Endodermal cell (in vitro differentiated cells): ENCODE measurements at regions not wholly inside any gene's neighbourhood (a gene's known extent, or its start where the extent isn't known, plus 50 kb on each side); places are given as distances from the start of the nearest gene placed in this dataset.

Experiments used
- DNase-seq: peaks from one replicate; pipeline ENCODE4 v3.0.0-alpha.2; 2017
- H3K27ac ChIP-seq: 2 replicates; pipeline ENCODE4 v1.5.1; 2013; ENCODE audit warnings: mild to moderate bottlenecking, low read depth, low read length, moderate library complexity
- H3K27me3 ChIP-seq: 2 replicates; pipeline ENCODE4 v1.6.1; 2013; ENCODE audit warnings: mild to moderate bottlenecking, low read length, moderate library complexity; ENCODE audit not compliant: insufficient read depth, control insufficient read depth, poor library complexity, severe bottlenecking
- H3K36me3 ChIP-seq: 2 replicates; pipeline ENCODE4 v1.7.0; 2013; ENCODE audit warnings: mild to moderate bottlenecking, low read length, moderate library complexity; ENCODE audit not compliant: control insufficient read depth, insufficient read depth
- H3K4me1 ChIP-seq: one replicate; pipeline ENCODE4 v1.7.0; 2013; ENCODE audit warnings: low read length; ENCODE audit not compliant: control insufficient read depth, insufficient read depth
- H3K4me3 ChIP-seq: 2 replicates; pipeline ENCODE4 v1.5.1; 2013; ENCODE audit warnings: mild to moderate bottlenecking, low read length, moderate library complexity
- H3K9ac ChIP-seq: 2 replicates; pipeline ENCODE4 v1.6.1; 2013; ENCODE audit warnings: mild to moderate bottlenecking, low read length, moderate library complexity; ENCODE audit not compliant: poor library complexity, severe bottlenecking; ENCODE audit errors: extremely low read depth
- H3K9me3 ChIP-seq: 2 replicates; pipeline ENCODE4 v1.6.1; 2013; ENCODE audit warnings: mild to moderate bottlenecking, low read length, moderate library complexity; ENCODE audit not compliant: control insufficient read depth
- H3K27ac Mint-ChIP-seq: 2 replicates; pipeline ENCODE4 v1.8.0; 2020; ENCODE audit warnings: mixed read lengths
- H3K27me3 Mint-ChIP-seq: 2 replicates; pipeline ENCODE4 v1.8.0; 2021; ENCODE audit warnings: mild to moderate bottlenecking, mixed read lengths; ENCODE audit not compliant: insufficient read depth
- H3K36me3 Mint-ChIP-seq: 2 replicates; pipeline ENCODE4 v1.8.0; 2020; ENCODE audit warnings: low read depth, mixed read lengths
- H3K4me1 Mint-ChIP-seq: 2 replicates; pipeline ENCODE4 v1.8.0; 2020; ENCODE audit warnings: mixed read lengths
- H3K4me3 Mint-ChIP-seq: 2 replicates; pipeline ENCODE4 v1.8.0; 2020; ENCODE audit warnings: mild to moderate bottlenecking, moderate library complexity, mixed read lengths
- H3K9me3 Mint-ChIP-seq: 2 replicates; pipeline ENCODE4 v1.8.0; 2020; ENCODE audit warnings: mild to moderate bottlenecking, mixed read lengths
- WGBS, 2 experiments: methylation state at CpG; one replicate each; pipeline versions ENCODE4 v1.1.5 to v1.1.7; 2013; ENCODE audit warnings: missing lambda C conversion rate in 2 of 2, mixed read lengths in 1 of 2; ENCODE audit not compliant: insufficient coverage in 1 of 2, insufficient read length in 1 of 2; 5-methylcytosine and 5-hydroxymethylcytosine counted together
- TF ChIP-seq, protein P1 (sequence below): fragments of 200-600 bp; sonication (generic); conservative IDR thresholded peaks from 2 replicates; pipeline ENCODE4 v1.5.0; 2021; ENCODE audit warnings: antibody characterized with exemption, mild to moderate bottlenecking

- H3K36me3 Mint-ChIP-seq, result peaks cover 5% of the 10 kb centered on the region
- 83 to 100% methylated on average over 3 of the region's 3 CpGs for WGBS, 2 experiments
- Histone ChIP-seq H3K9ac (no peak overlapping the region), H3K9me3 (peaks cover 22% of the 10 kb centered on the region), H3K27me3 (no peaks in the 10 kb centered on the region), H3K4me3 (no peak overlapping the region), H3K36me3 (no peaks in the 10 kb centered on the region), H3K27ac (no peak overlapping the region), H3K4me1 (no peaks in the 10 kb centered on the region)
- peaks cover 25% of the 10 kb centered on the region for H3K9me3 Mint-ChIP-seq
- H3K27me3 Mint-ChIP-seq, result no peaks in the 10 kb centered on the region
- DNase-seq, result no peak
- no peak overlapping the region for H3K27ac Mint-ChIP-seq
- TF ChIP-seq, protein P1, sequence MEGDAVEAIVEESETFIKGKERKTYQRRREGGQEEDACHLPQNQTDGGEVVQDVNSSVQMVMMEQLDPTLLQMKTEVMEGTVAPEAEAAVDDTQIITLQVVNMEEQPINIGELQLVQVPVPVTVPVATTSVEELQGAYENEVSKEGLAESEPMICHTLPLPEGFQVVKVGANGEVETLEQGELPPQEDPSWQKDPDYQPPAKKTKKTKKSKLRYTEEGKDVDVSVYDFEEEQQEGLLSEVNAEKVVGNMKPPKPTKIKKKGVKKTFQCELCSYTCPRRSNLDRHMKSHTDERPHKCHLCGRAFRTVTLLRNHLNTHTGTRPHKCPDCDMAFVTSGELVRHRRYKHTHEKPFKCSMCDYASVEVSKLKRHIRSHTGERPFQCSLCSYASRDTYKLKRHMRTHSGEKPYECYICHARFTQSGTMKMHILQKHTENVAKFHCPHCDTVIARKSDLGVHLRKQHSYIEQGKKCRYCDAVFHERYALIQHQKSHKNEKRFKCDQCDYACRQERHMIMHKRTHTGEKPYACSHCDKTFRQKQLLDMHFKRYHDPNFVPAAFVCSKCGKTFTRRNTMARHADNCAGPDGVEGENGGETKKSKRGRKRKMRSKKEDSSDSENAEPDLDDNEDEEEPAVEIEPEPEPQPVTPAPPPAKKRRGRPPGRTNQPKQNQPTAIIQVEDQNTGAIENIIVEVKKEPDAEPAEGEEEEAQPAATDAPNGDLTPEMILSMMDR, result no peak
- no peak overlapping the region for H3K4me3 Mint-ChIP-seq
- peaks cover 3% of the 10 kb centered on the region for H3K4me1 Mint-ChIP-seq
Observed at GRCh38 chr11:26780376-26781085, 58.7 kb upstream of the SLC5A12 start.

DNA sequence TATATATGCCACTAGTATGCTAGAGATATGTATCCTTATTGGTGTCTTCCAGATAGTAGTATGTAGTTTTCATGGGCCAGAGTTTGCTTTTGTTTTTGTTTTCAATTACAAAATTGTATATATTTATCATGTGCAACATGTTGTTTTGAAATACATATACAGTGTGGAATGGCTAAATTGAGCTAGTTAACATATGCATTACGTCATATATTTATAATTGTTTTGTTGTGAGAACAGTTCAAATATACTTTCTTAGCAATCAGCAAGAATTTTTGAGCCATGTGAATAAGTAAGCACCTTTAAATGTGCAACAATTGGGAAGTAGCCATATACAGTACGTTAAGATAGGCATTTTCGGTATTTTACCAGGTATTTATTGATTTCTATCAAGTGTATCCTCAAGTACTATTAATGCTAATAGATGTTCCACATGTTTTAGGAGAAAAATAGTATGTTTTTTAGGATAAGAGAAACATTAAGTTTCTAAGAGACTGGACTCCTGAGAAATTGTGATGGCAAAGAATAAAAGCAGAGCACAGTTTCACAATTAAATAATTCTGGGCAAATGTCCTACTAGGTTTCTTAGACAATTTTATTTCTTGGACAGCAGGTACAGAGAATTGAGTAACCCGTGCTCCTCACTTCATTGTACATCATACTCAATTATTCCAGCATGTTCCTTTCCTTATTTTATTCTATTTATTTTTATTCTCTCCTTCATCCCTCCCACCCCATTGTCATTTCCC, 60.5 kb upstream of the SLC5A12 start:
- Mint-ChIP-seq H3K27ac (no peak overlapping the region), H3K9me3 (peaks cover 31% of the 10 kb centered on the region), H3K4me3 (no peak overlapping the region), H3K4me1 (peaks cover 3% of the 10 kb centered on the region), H3K36me3 (peaks cover 5% of the 10 kb centered on the region), H3K27me3 (no peaks in the 10 kb centered on the region)
- H3K9me3 ChIP-seq, result peaks cover 23% of the 10 kb centered on the region
- no peaks in the 10 kb centered on the region for H3K27me3 ChIP-seq
- no peaks in the 10 kb centered on the region for H3K4me1 ChIP-seq
- WGBS, 2 experiments, result 82 to 100% methylated on average over 1 to 4 of the region's 4 CpGs
- no peak overlapping the region for H3K4me3 ChIP-seq
- no peak overlapping the region for H3K27ac ChIP-seq
- H3K36me3 ChIP-seq, result no peaks in the 10 kb centered on the region
- no peak overlapping the region for H3K9ac ChIP-seq
- DNase-seq, result no peak
- TF ChIP-seq, protein P1, result no peak

GRCh38 chr11:26783997-26784396, 62.1 kb upstream of the SLC5A12 start:
- Mint-ChIP-seq H3K27ac (no peak overlapping the region), H3K4me3 (no peak overlapping the region), H3K4me1 (peaks cover 3% of the 10 kb centered on the region), H3K9me3 (peaks cover 31% of the 10 kb centered on the region), H3K36me3 (peaks cover 5% of the 10 kb centered on the region), H3K27me3 (no peaks in the 10 kb centered on the region)
- Histone ChIP-seq H3K27me3 (no peaks in the 10 kb centered on the region), H3K36me3 (no peaks in the 10 kb centered on the region), H3K4me3 (no peak overlapping the region), H3K9me3 (peaks cover 23% of the 10 kb centered on the region), H3K4me1 (no peaks in the 10 kb centered on the region), H3K9ac (no peak overlapping the region), H3K27ac (no peak overlapping the region)
- DNase-seq, result no peak
- WGBS, 2 experiments, result 92 to 94% methylated on average over 2 to 3 of the region's 3 CpGs
- TF ChIP-seq, protein P1, result no peak
